HAP-1 (cell line): ENCODE measurements at regions not wholly inside any gene's neighbourhood (a gene's known extent, or its start where the extent isn't known, plus 50 kb on each side); places are given as distances from the start of the nearest gene placed in this dataset.
A peak's percentile ranks its signal among the peaks of the same experiment; 100 is the strongest.
"Not testable (repeated sequence)": the region's sequence is repeated elsewhere in the genome, so short reads cannot be mapped to it uniquely, and the experiment has no call there.

Experiments
- DNase-seq, 2 experiments: peaks; one replicate each; pipeline ENCODE4 v3.0.0-alpha.2; 2016 to 2020; ENCODE audit warnings: low spot score in 2 of 2
- H3K27me3 ChIP-seq: fragments of 250-450 bp; sonication (Bioruptor Pico); 2 replicates; pipeline ENCODE4 v1.5.1; 2020; ENCODE audit warnings: low read depth, mild to moderate bottlenecking, moderate library complexity
- H3K36me3 ChIP-seq: fragments of 250-450 bp; sonication (Bioruptor Pico); replicated peaks from 2 replicates; pipeline ENCODE4 v1.5.1; 2020; ENCODE audit warnings: mild to moderate bottlenecking
- H3K4me1 ChIP-seq: fragments of 250-450 bp; sonication (Bioruptor Pico); 2 replicates; pipeline ENCODE4 v1.5.1; 2020; ENCODE audit warnings: mild to moderate bottlenecking
- H3K4me3 ChIP-seq: fragments of 250-450 bp; sonication (Bioruptor Pico); 2 replicates; pipeline ENCODE4 v1.5.1; 2020; ENCODE audit warnings: mild to moderate bottlenecking, moderate library complexity
- H3K9me3 ChIP-seq: fragments of 250-450 bp; sonication (Bioruptor Pico); 2 replicates; pipeline ENCODE4 v1.5.1; 2020; ENCODE audit warnings: mild to moderate bottlenecking, moderate library complexity
- in situ Hi-C: fragments of 300-500 bp; cut with MboI; formaldehyde crosslinking; loops from 3 replicates; pipeline ENCODE4 v1.14.3; 2020; ENCODE audit warnings: low sequenced_read_pairs, inconsistent platforms, mixed read lengths

GRCh38 chr10:11691319-11691755 is 50.8 kb upstream of the ECHDC3 start:
- Histone ChIP-seq H3K4me3 (no peak overlapping the region), H3K27me3 (no peaks in the 10 kb centered on the region), H3K9me3 (no peaks in the 10 kb centered on the region), H3K4me1 (no peaks in the 10 kb centered on the region), H3K36me3 (no peaks in the 10 kb centered on the region)
- no peak for DNase-seq
- in situ Hi-C loops = no loop called here

- Histone ChIP-seq H3K27me3 (no peaks in the 10 kb centered on the region), H3K4me3 (no peak overlapping the region), H3K36me3 (no peaks in the 10 kb centered on the region), H3K9me3 (no peaks in the 10 kb centered on the region), H3K4me1 (peaks cover 8% of the 10 kb centered on the region)
- no peak for DNase-seq
- in situ Hi-C loops = no loop called here
Observed at GRCh38 chr10:11689945-11690736, 52.0 kb upstream of the ECHDC3 start.

GRCh38 chr10:11688448-11688795 is 53.8 kb upstream of the ECHDC3 start:
- H3K27me3 ChIP-seq, DNase-seq, in situ Hi-C loops, H3K36me3 ChIP-seq, H3K9me3 ChIP-seq, H3K4me3 ChIP-seq, H3K4me1 ChIP-seq: not testable (repeated sequence)

GRCh38 chr10:11687779-11688447 is 54.3 kb upstream of the ECHDC3 start:
- no peaks in the 10 kb centered on the region for H3K9me3 ChIP-seq
- in situ Hi-C loops = no loop called here
- H3K36me3 ChIP-seq = no peaks in the 10 kb centered on the region
- DNase-seq = no peak
- H3K27me3 ChIP-seq = no peaks in the 10 kb centered on the region
- H3K4me3 ChIP-seq = no peak overlapping the region
- H3K4me1 ChIP-seq = peaks cover 8% of the 10 kb centered on the region

- H3K4me1 ChIP-seq = peaks cover 8% of the 10 kb centered on the region
- no peaks in the 10 kb centered on the region for H3K9me3 ChIP-seq
- DNase-seq = no peak
- no peak overlapping the region for H3K4me3 ChIP-seq
- no peaks in the 10 kb centered on the region for H3K36me3 ChIP-seq
- no peaks in the 10 kb centered on the region for H3K27me3 ChIP-seq
- in situ Hi-C loops = no loop called here
Observed at GRCh38 chr10:11687357-11687771, 54.8 kb upstream of the ECHDC3 start.

GRCh38 chr10:11685787-11686218 is 56.4 kb upstream of the ECHDC3 start:
- H3K9me3 ChIP-seq = no peaks in the 10 kb centered on the region
- H3K4me1 ChIP-seq = peaks cover 8% of the 10 kb centered on the region
- no peaks in the 10 kb centered on the region for H3K36me3 ChIP-seq
- DNase-seq = peak in 1 of 2 experiments; percentile 58
- in situ Hi-C loops = no loop called here
- H3K4me3 ChIP-seq = no peak overlapping the region
- no peaks in the 10 kb centered on the region for H3K27me3 ChIP-seq

GRCh38 chr10:11684717-11685645 is 57.2 kb upstream of the ECHDC3 start:
- peaks cover 8% of the 10 kb centered on the region for H3K4me1 ChIP-seq

GRCh38 chr10:11684341-11684716 is 57.9 kb upstream of the ECHDC3 start:
- H3K36me3 ChIP-seq, H3K27me3 ChIP-seq, DNase-seq, H3K4me1 ChIP-seq, H3K9me3 ChIP-seq, H3K4me3 ChIP-seq, in situ Hi-C loops: not testable (repeated sequence)

More at GRCh38 chr10:11684717-11685645, 57.2 kb upstream of the ECHDC3 start:
- no peaks in the 10 kb centered on the region for H3K36me3 ChIP-seq
- no peaks in the 10 kb centered on the region for H3K9me3 ChIP-seq
- H3K4me3 ChIP-seq = no peak overlapping the region
- peaks cover 6% of the 10 kb centered on the region for H3K27me3 ChIP-seq
- in situ Hi-C loops = no loop called here
- peak in 1 of 2 experiments; percentile 14 for DNase-seq

GRCh38 chr10:11683529-11684320 is 58.5 kb upstream of the ECHDC3 start:
- H3K9me3 ChIP-seq = no peaks in the 10 kb centered on the region
- H3K36me3 ChIP-seq = no peaks in the 10 kb centered on the region
- in situ Hi-C loops = no loop called here
- no peak for DNase-seq
- peaks cover 8% of the 10 kb centered on the region for H3K4me1 ChIP-seq
- H3K4me3 ChIP-seq = no peak overlapping the region
- H3K27me3 ChIP-seq = peaks cover 10% of the 10 kb centered on the region

- Histone ChIP-seq H3K27me3 (peaks cover 10% of the 10 kb centered on the region), H3K36me3 (no peaks in the 10 kb centered on the region), H3K4me1 (peaks cover 8% of the 10 kb centered on the region), H3K4me3 (no peak overlapping the region), H3K9me3 (no peaks in the 10 kb centered on the region)
- DNase-seq = no peak
- in situ Hi-C loops = no loop called here
Observed at GRCh38 chr10:11682851-11683250, 59.3 kb upstream of the ECHDC3 start.

GRCh38 chr10:11682267-11682683 is 59.9 kb upstream of the ECHDC3 start:
- Histone ChIP-seq H3K4me1 (peaks cover 8% of the 10 kb centered on the region), H3K9me3 (no peaks in the 10 kb centered on the region), H3K27me3 (peaks cover 10% of the 10 kb centered on the region), H3K4me3 (no peak overlapping the region), H3K36me3 (no peaks in the 10 kb centered on the region)
- in situ Hi-C loops = no loop called here
- no peak for DNase-seq

GRCh38 chr10:11680496-11680895 is 61.7 kb upstream of the ECHDC3 start:
- no peak for DNase-seq
- H3K4me3 ChIP-seq = no peak overlapping the region
- peaks cover 10% of the 10 kb centered on the region for H3K27me3 ChIP-seq
- H3K9me3 ChIP-seq = 0 out of 2 replicates have a peak, but pooled peaks cover 2% of the 10 kb centered on the region
- in situ Hi-C loops = no loop called here
- peaks cover 3% of the 10 kb centered on the region for H3K4me1 ChIP-seq
- H3K36me3 ChIP-seq = no peaks in the 10 kb centered on the region

GRCh38 chr10:11679946-11680345 is 62.2 kb upstream of the ECHDC3 start:
- 0 out of 2 replicates have a peak, but pooled peaks cover 2% of the 10 kb centered on the region for H3K9me3 ChIP-seq
- H3K27me3 ChIP-seq = peaks cover 10% of the 10 kb centered on the region
- H3K4me1 ChIP-seq = no peaks in the 10 kb centered on the region
- no peaks in the 10 kb centered on the region for H3K36me3 ChIP-seq
- no peak overlapping the region for H3K4me3 ChIP-seq
- no peak for DNase-seq
- in situ Hi-C loops = no loop called here
